Natural killer cell (primary cell): ENCODE measurements at regions not wholly inside any gene's neighbourhood (a gene's known extent, or its start where the extent isn't known, plus 50 kb on each side); places are given as distances from the start of the nearest gene placed in this dataset.

ENCODE experiments used
- ATAC-seq, 3 donors: fragments of 150-1000 bp in 2 of 3; fragments of 200-7000 bp in 1 of 3; cut with Tn5 transposase; 1 replicate in 1 of 3; 2 replicates in 2 of 3; pipeline ENCODE4 v1.10.0; 2021; ENCODE audit warnings: mild to moderate bottlenecking in 2 of 3, moderate library complexity in 2 of 3
- DNase-seq, 2 donors: peaks; one replicate each; pipeline versions ENCODE4 v3.0.0 to v3.0.0-alpha.2; 2013 to 2021; ENCODE audit warnings: mixed read lengths in 1 of 2
- H3K27ac ChIP-seq: one replicate; pipeline ENCODE4 v1.5.1; 2013; ENCODE audit warnings: mild to moderate bottlenecking, low read length
- H3K27me3 ChIP-seq: one replicate; pipeline ENCODE4 v1.6.1; 2013; ENCODE audit warnings: low read length; ENCODE audit not compliant: control insufficient read depth, insufficient read depth
- H3K36me3 ChIP-seq: one replicate; pipeline ENCODE4 v1.6.1; 2013; ENCODE audit warnings: low read length; ENCODE audit not compliant: control insufficient read depth, insufficient read depth
- H3K4me1 ChIP-seq: one replicate; pipeline ENCODE4 v1.6.1; 2013; ENCODE audit warnings: low read length; ENCODE audit not compliant: control insufficient read depth, insufficient read depth
- H3K4me3 ChIP-seq: one replicate; pipeline ENCODE4 v1.5.1; 2013; ENCODE audit warnings: low read length
- H3K9me3 ChIP-seq: one replicate; pipeline ENCODE4 v1.6.1; 2013; ENCODE audit warnings: low read length; ENCODE audit not compliant: control insufficient read depth, insufficient read depth
- H3K27ac Mint-ChIP-seq, 2 donors: one replicate each; pipeline ENCODE4 v1.8.0; 2022; ENCODE audit warnings: mild to moderate bottlenecking in 2 of 2, mixed read lengths in 2 of 2, moderate library complexity in 1 of 2
- H3K27me3 Mint-ChIP-seq, 2 donors: one replicate each; pipeline ENCODE4 v1.8.0; 2022; ENCODE audit warnings: low read depth in 2 of 2, mixed read lengths in 2 of 2
- H3K36me3 Mint-ChIP-seq: one replicate; pipeline ENCODE4 v1.8.0; 2022; ENCODE audit warnings: mixed read lengths
- H3K4me1 Mint-ChIP-seq, 2 donors: one replicate each; pipeline ENCODE4 v1.8.0; 2022; ENCODE audit warnings: mixed read lengths in 2 of 2
- H3K4me3 Mint-ChIP-seq: one replicate; pipeline ENCODE4 v1.8.0; 2022; ENCODE audit warnings: mild to moderate bottlenecking, moderate library complexity, mixed read lengths
- H3K9me3 Mint-ChIP-seq, 2 donors: one replicate each; pipeline ENCODE4 v1.8.0; 2022; ENCODE audit warnings: mixed read lengths in 2 of 2
- WGBS: methylation state at CpG from one replicate; pipeline ENCODE4 v1.1.7; 2013; ENCODE audit warnings: missing lambda C conversion rate; ENCODE audit not compliant: insufficient coverage; 5-methylcytosine and 5-hydroxymethylcytosine counted together
- intact Hi-C: fragments of 100-400 bp; cut with micrococcal nuclease; formaldehyde crosslinking; loops from one replicate; pipeline ENCODE4 v1.14.2; 2022
- TF ChIP-seq, protein P1 (sequence below): fragments of 200-600 bp; IDR thresholded peaks from one replicate; pipeline ENCODE4 v1.8.0; 2022; ENCODE audit warnings: antibody characterized with exemption

DNA sequence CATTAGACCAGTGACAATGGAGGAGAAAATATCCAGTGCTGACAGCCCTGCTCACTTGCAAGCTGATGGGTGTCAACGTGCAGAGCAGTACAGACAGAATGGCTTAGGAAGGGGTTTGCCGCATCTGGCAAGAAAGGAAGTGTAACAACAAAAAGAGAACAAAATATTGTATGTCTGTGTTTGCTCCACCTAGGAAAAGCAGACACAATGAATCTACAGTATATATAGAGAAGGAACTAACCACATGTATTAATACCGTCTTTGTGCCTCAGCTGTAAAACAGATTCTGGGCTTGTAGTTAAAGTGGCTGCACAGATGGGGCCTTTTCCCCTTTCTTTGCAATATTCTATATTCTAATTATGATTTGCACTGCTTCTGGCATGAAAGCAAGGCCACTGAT, 281.1 kb upstream of the MEOX2 start:
- ATAC-seq (no peak), DNase-seq (no peak)
- Mint-ChIP-seq H3K36me3 (no peaks in the 10 kb centered on the region), H3K4me1 (no peaks in the 10 kb centered on the region), H3K9me3 (peaks cover 6 to 7% of the 10 kb centered on the region in 2 donors), H3K27ac (no peak overlapping the region), H3K27me3 (no peaks in the 10 kb centered on the region), H3K4me3 (no peak overlapping the region)
- Histone ChIP-seq H3K27me3 (no peaks in the 10 kb centered on the region), H3K27ac (no peak overlapping the region), H3K9me3 (no peaks in the 10 kb centered on the region), H3K4me1 (no peaks in the 10 kb centered on the region), H3K4me3 (no peak overlapping the region), H3K36me3 (no peaks in the 10 kb centered on the region)
- intact Hi-C loops = no loop called here
- WGBS = 65% methylated on average over 2 of the region's 3 CpGs
- TF ChIP-seq, protein P1, sequence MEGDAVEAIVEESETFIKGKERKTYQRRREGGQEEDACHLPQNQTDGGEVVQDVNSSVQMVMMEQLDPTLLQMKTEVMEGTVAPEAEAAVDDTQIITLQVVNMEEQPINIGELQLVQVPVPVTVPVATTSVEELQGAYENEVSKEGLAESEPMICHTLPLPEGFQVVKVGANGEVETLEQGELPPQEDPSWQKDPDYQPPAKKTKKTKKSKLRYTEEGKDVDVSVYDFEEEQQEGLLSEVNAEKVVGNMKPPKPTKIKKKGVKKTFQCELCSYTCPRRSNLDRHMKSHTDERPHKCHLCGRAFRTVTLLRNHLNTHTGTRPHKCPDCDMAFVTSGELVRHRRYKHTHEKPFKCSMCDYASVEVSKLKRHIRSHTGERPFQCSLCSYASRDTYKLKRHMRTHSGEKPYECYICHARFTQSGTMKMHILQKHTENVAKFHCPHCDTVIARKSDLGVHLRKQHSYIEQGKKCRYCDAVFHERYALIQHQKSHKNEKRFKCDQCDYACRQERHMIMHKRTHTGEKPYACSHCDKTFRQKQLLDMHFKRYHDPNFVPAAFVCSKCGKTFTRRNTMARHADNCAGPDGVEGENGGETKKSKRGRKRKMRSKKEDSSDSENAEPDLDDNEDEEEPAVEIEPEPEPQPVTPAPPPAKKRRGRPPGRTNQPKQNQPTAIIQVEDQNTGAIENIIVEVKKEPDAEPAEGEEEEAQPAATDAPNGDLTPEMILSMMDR = no peak

DNA sequence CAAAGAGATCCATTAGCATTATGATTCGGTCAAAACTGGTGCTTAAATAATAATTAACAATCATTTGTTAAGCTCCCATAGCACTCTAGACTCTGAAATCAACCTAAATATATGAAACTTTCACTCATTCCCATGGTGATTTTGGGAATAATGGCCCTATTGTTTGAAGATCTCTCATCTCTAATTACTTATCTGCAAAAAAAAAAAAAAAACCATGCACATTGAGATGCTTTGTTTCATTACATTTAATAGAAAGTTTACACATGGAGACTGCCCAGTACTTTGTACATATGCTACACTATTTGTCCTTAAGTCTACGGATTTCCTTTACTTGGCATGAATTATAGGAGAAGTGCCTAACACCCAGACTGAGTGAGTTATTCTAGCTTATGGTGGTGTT, 280.6 kb upstream of the MEOX2 start:
- Histone ChIP-seq H3K27ac (no peak overlapping the region), H3K4me1 (no peaks in the 10 kb centered on the region), H3K9me3 (no peaks in the 10 kb centered on the region), H3K27me3 (no peaks in the 10 kb centered on the region), H3K4me3 (no peak overlapping the region), H3K36me3 (no peaks in the 10 kb centered on the region)
- intact Hi-C loops = no loop called here
- no peaks in the 10 kb centered on the region for H3K4me1 Mint-ChIP-seq
- no peak overlapping the region for H3K27ac Mint-ChIP-seq
- WGBS = 100% methylated on average over 1 of the region's 2 CpGs
- no peaks in the 10 kb centered on the region for H3K27me3 Mint-ChIP-seq
- TF ChIP-seq, protein P1 = no peak
- no peak overlapping the region for H3K4me3 Mint-ChIP-seq
- H3K9me3 Mint-ChIP-seq = peaks cover 6 to 7% of the 10 kb centered on the region in 2 donors
- H3K36me3 Mint-ChIP-seq = no peaks in the 10 kb centered on the region
- ATAC-seq (no peak), DNase-seq (no peak)

DNA sequence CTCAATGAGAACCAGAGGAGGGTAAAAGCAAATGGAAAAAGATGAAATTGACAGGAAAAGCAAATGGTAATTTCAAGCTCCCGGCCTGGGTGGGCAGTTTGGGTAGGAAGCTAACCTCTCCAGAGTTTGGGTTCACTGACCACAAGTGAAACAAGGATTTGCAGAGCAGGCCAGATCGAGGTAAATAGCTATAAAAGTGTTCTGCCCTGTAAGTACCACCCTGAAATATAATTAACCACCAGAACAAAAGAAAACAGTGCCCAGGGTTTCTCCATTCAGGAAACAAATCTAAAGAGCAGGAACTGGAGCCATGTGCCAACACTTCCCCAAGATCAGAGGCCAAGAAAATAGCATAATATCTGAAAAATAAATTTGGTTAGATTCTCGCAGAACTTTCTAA, 276.7 kb upstream of the MEOX2 start:
- intact Hi-C loops = no loop called here
- Mint-ChIP-seq H3K4me3 (no peak overlapping the region), H3K27ac (no peak overlapping the region)

More for the DNA sequence above, 276.7 kb upstream of the MEOX2 start:
- Histone ChIP-seq H3K36me3 (no peaks in the 10 kb centered on the region), H3K4me3 (no peak overlapping the region), H3K27me3 (no peaks in the 10 kb centered on the region), H3K27ac (no peak overlapping the region), H3K4me1 (no peaks in the 10 kb centered on the region), H3K9me3 (no peaks in the 10 kb centered on the region)
- no peaks in the 10 kb centered on the region for H3K27me3 Mint-ChIP-seq
- H3K36me3 Mint-ChIP-seq = no peaks in the 10 kb centered on the region
- TF ChIP-seq, protein P1 = no peak
- H3K4me1 Mint-ChIP-seq = no peaks in the 10 kb centered on the region
- DNase-seq = no peak
- no peak for ATAC-seq
- peaks cover 15 to 19% of the 10 kb centered on the region in 2 donors for H3K9me3 Mint-ChIP-seq
- 8% methylated on average over 2 of the region's 3 CpGs for WGBS
